K562 (cell line): ENCODE measurements at regions not wholly inside any gene's neighbourhood (a gene's known extent, or its start where the extent isn't known, plus 50 kb on each side); places are given as distances from the start of the nearest gene placed in this dataset.

Source experiments
- ATAC-seq: fragments of 200-7000 bp; cut with Tn5 transposase; 3 replicates; pipeline ENCODE4 v1.9.1; 2020; ENCODE audit warnings: moderate library complexity
- BruUV-seq: library from RNA; stranded (reverse); fragments of 400-500 nt; replicated peaks from 2 replicates; lab custom pipeline; 2021; lab: Mats Ljungman, UMichigan
- CTCF ChIA-PET: fragments of 300-600 bp; formaldehyde crosslinking; extraction: SDS; loops from one replicate; lab custom pipeline; 2021; ENCODE audit warnings: low intra/inter-chr PET ratio; lab: Yijun Ruan, JAX
- POLR2A ChIA-PET: fragments of 300-600, 350-650 bp; sonication (Branson Sonifier 250); formaldehyde crosslinking; extraction: SDS; loops from one replicate; lab custom pipeline; 2021; ENCODE audit warnings: antibody characterized with exemption, inconsistent platforms; lab: Yijun Ruan, JAX
- DNase-seq, 4 experiments: peaks; one replicate each; pipeline versions ENCODE4 v3.0.0 to v3.0.0-alpha.2; 2011 to 2018; ENCODE audit warnings: low spot score in 3 of 4, mixed read lengths in 3 of 4; ENCODE audit errors: extremely low read depth in 1 of 4
- FAIRE-seq: peaks from 2 replicates; lab custom pipeline; 2011; peaks lifted over from hg19 to GRCh38; lab: Jason Lieb, UNC
- H2AFZ ChIP-seq: 2 replicates; pipeline ENCODE4 v1.6.0; 2011; ENCODE audit warnings: low read depth, low read length, control low read depth, inconsistent platforms
- H3K27ac ChIP-seq: fragments of 200-600 bp; 3 replicates; pipeline ENCODE4 v1.8.0; 2011; ENCODE audit warnings: low read depth, mild to moderate bottlenecking, control low read depth, inconsistent platforms, low read length, moderate library complexity, mixed read lengths; ENCODE audit errors: extremely low read depth
- H3K27me3 ChIP-seq, 2 experiments: fragments of 300-600 bp in 1 of 2; 2 replicates in 1 of 2; 3 replicates in 1 of 2; pipeline versions ENCODE4 v1.6.0 to v1.8.0; 2011; ENCODE audit warnings: inconsistent platforms in 2 of 2, low read length in 2 of 2, mild to moderate bottlenecking in 1 of 2, mixed read lengths in 1 of 2, moderate library complexity in 1 of 2; ENCODE audit not compliant: control insufficient read depth in 2 of 2, insufficient read depth in 2 of 2
- H3K36me3 ChIP-seq: fragments of 300-600 bp; 3 replicates; pipeline ENCODE4 v1.8.0; 2011; ENCODE audit warnings: mild to moderate bottlenecking, low read length, inconsistent platforms; ENCODE audit not compliant: control insufficient read depth, insufficient read depth
- H3K4me1 ChIP-seq, 2 experiments: fragments of 200-600 bp in 1 of 2; replicated peaks in 1 of 2; 2 replicates in 1 of 2; 3 replicates in 1 of 2; pipeline versions ENCODE4 v1.5.1 to v1.8.0; 2011; ENCODE audit warnings: inconsistent platforms in 2 of 2, low read length in 2 of 2, mild to moderate bottlenecking in 1 of 2, mixed read lengths in 1 of 2, moderate library complexity in 1 of 2; ENCODE audit not compliant: control insufficient read depth in 2 of 2, insufficient read depth in 2 of 2
- H3K4me2 ChIP-seq: 2 replicates; pipeline ENCODE4 v1.6.1; 2011; ENCODE audit warnings: low read length, control low read depth, inconsistent platforms, mixed read lengths; ENCODE audit not compliant: insufficient read depth
- H3K4me3 ChIP-seq: fragments of 200-600 bp; sonication (generic), shearing (Covaris generic); 2 replicates; pipeline ENCODE4 v1.5.1; 2016; ENCODE audit warnings: control low read depth, inconsistent platforms
- H3K79me2 ChIP-seq: fragments of 200-600 bp; 3 replicates; pipeline ENCODE4 v1.8.0; 2011; ENCODE audit warnings: low read length, inconsistent platforms; ENCODE audit not compliant: control insufficient read depth, insufficient read depth
- H3K9ac ChIP-seq, 2 experiments: 2 replicates each; pipeline versions ENCODE4 v1.6.0 to v1.6.1; 2011; ENCODE audit warnings: low read depth in 2 of 2, low read length in 2 of 2, control low read depth in 1 of 2, inconsistent platforms in 1 of 2, mild to moderate bottlenecking in 1 of 2, mixed read lengths in 1 of 2; ENCODE audit not compliant: insufficient read depth in 1 of 2
- H3K9me1 ChIP-seq: one replicate; pipeline ENCODE4 v1.6.0; 2011; ENCODE audit warnings: inconsistent platforms, mild to moderate bottlenecking, low read length, moderate library complexity; ENCODE audit not compliant: control insufficient read depth, insufficient read depth
- H3K9me3 ChIP-seq: replicated peaks from 2 replicates; pipeline ENCODE4 v1.5.1; 2011; ENCODE audit warnings: low read depth, low read length, inconsistent platforms; ENCODE audit not compliant: control insufficient read depth, insufficient read depth
- H4K20me1 ChIP-seq: replicated peaks from 2 replicates; pipeline ENCODE4 v1.6.1; 2011; ENCODE audit warnings: low read length, inconsistent platforms, mixed read lengths; ENCODE audit not compliant: control insufficient read depth, insufficient read depth
- BRD4 ChIP-seq: fragments of 200-600 bp; sonication (generic); IDR thresholded peaks from 2 replicates; pipeline ENCODE4 v1.6.1; 2017; ENCODE audit warnings: inconsistent platforms
- CBX8 ChIP-seq: fragments of 200-600 bp; sonication (generic); IDR thresholded peaks from 2 replicates; pipeline ENCODE4 v1.6.1; 2012; ENCODE audit warnings: borderline replicate concordance, mixed run types, low read depth, mild to moderate bottlenecking, moderate library complexity, mixed read lengths, low read length, control low read depth, inconsistent platforms; ENCODE audit not compliant: poor library complexity, severe bottlenecking; ENCODE audit errors: extremely low read depth
- DNMT1 ChIP-seq: fragments of 450-650 bp; IDR thresholded peaks from 2 replicates; pipeline ENCODE4 v1.6.1; 2016; ENCODE audit warnings: antibody characterized with exemption, mild to moderate bottlenecking
- FIP1L1 ChIP-seq: fragments of 200-400 bp; formaldehyde crosslinking; IDR thresholded peaks from 2 replicates; pipeline ENCODE4 v1.6.1; 2018; ENCODE audit warnings: mild to moderate bottlenecking, low read depth, low read length; ENCODE audit not compliant: poor library complexity, severe bottlenecking
- FOXO4 ChIP-seq: fragments of 450-650 bp; formaldehyde crosslinking; IDR thresholded peaks from 2 replicates; pipeline ENCODE4 v1.4.0; 2020; ENCODE audit warnings: mild to moderate bottlenecking, moderate library complexity
- HBP1 ChIP-seq: fragments of 450-650 bp; formaldehyde crosslinking; IDR thresholded peaks from 2 replicates; pipeline ENCODE4 v1.4.0; 2022; ENCODE audit warnings: missing genetic modification characterization
- KDM1A ChIP-seq, 2 experiments: fragments of 450-650 bp; IDR thresholded peaks; 2 replicates each; pipeline ENCODE4 v1.6.1; 2016; ENCODE audit warnings: mild to moderate bottlenecking in 2 of 2
- NFIC ChIP-seq: fragments of 450-650 bp; IDR thresholded peaks from 2 replicates; pipeline ENCODE4 v1.6.1; 2017; ENCODE audit warnings: mild to moderate bottlenecking, inconsistent platforms
- PHB ChIP-seq: fragments of 250-450 bp; sonication (Bioruptor Pico); IDR thresholded peaks from 2 replicates; pipeline ENCODE4 v1.5.0; 2021
- POLR2AphosphoS2 ChIP-seq: IDR thresholded peaks from 2 replicates; pipeline ENCODE4 v1.6.1; 2012; ENCODE audit warnings: low read length, improper control_type of control experiment
- SREBF2 ChIP-seq: sonication (generic); formaldehyde crosslinking; IDR thresholded peaks from 2 replicates; pipeline ENCODE4 v1.4.0; 2020; ENCODE audit warnings: mild to moderate bottlenecking, missing genetic modification reagents
- ZBTB26 ChIP-seq: fragments of 450-650 bp; formaldehyde crosslinking; IDR thresholded peaks from 2 replicates; pipeline ENCODE4 v1.4.0; 2022; ENCODE audit warnings: missing genetic modification characterization
- ZNF23 ChIP-seq: fragments of 250-450 bp; sonication (Bioruptor Pico); IDR thresholded peaks from 2 replicates; pipeline ENCODE4 v1.4.0; 2020; ENCODE audit warnings: mild to moderate bottlenecking
- ZNF445 ChIP-seq: fragments of 250-450 bp; sonication (Bioruptor Pico); IDR thresholded peaks from 2 replicates; pipeline ENCODE4 v1.4.0; 2020; ENCODE audit warnings: low read depth, mild to moderate bottlenecking, moderate library complexity
- ZSCAN29 ChIP-seq: fragments of 450-650 bp; IDR thresholded peaks from 2 replicates; pipeline ENCODE4 v1.6.1; 2017
- in situ Hi-C: fragments of 300-500 bp; cut with MboI; formaldehyde crosslinking; loops from 4 replicates; pipeline ENCODE4 v1.15.0; 2018; ENCODE audit warnings: inconsistent platforms, mixed read lengths
- intact Hi-C: fragments of 100-400 bp; cut with micrococcal nuclease; formaldehyde crosslinking; loops from 2 replicates; pipeline ENCODE4 v1.14.2; 2022

- no peak for TF ChIP-seq ZBTB26 (CRISPR knock-in tag)
- TF ChIP-seq ZNF445 (CRISPR knock-in tag), result no peak
- TF ChIP-seq FIP1L1, result no peak
These were observed 369.6 kb upstream of the NRXN1 start (continued) for GRCh38 chr2:51401546-51401945.

GRCh38 chr2:51387235-51387634 is 355.3 kb upstream of the NRXN1 start:
- no peak overlapping the region for H3K9ac ChIP-seq
- no peaks in the 10 kb centered on the region for H4K20me1 ChIP-seq
- no peaks in the 10 kb centered on the region for H3K9me3 ChIP-seq
- intact Hi-C loops, result no loop called here
- TF ChIP-seq ZSCAN29 (no peak), HBP1 (no peak), POLR2AphosphoS2 (no peak), SREBF2 (CRISPR knock-in tag) (no peak), DNMT1 (no peak), ZNF445 (CRISPR knock-in tag) (no peak), PHB (no peak), BRD4 (no peak), FOXO4 (CRISPR knock-in tag) (no peak), ZNF23 (CRISPR knock-in tag) (no peak), KDM1A (IDR thresholded peaks at IDR 0.05) (no peak), CBX8 (no peak), NFIC (no peak)
- in situ Hi-C loops, result no loop called here
- BruUV-seq, result no TSS peak
- ChIA-PET POLR2A (no interaction called here), CTCF (no interaction called here)
- H3K27me3 ChIP-seq, result no peaks in the 10 kb centered on the region
- no peak for ATAC-seq
- H3K9me1 ChIP-seq, result no peaks in the 10 kb centered on the region
- H3K4me1 ChIP-seq, result no peaks in the 10 kb centered on the region
- H3K27ac ChIP-seq, result no peak overlapping the region
- H3K36me3 ChIP-seq, result no peaks in the 10 kb centered on the region
- no peak for DNase-seq
- no peaks in the 10 kb centered on the region for H3K79me2 ChIP-seq
- H3K4me2 ChIP-seq, result no peak overlapping the region
- FAIRE-seq, result no peak
- no peak overlapping the region for H3K4me3 ChIP-seq
- H2AFZ ChIP-seq, result no peak overlapping the region
